NCI-H1105 treated with DMSO at 0.1 percent for 48 hours (cell line): ENCODE measurements at regions not wholly inside any gene's neighbourhood (a gene's known extent, or its start where the extent isn't known, plus 50 kb on each side); places are given as distances from the start of the nearest gene placed in this dataset.
"Not testable (repeated sequence)": the region's sequence is repeated elsewhere in the genome, so short reads cannot be mapped to it uniquely, and the experiment has no call there.

Experiments used
- DNase-seq: peaks from one replicate; lab custom pipeline; 2025; lab: John Stamatoyannopoulos, UW

- not testable (repeated sequence) for DNase-seq
Observed at GRCh38 chr19:56980326-56980725, 139.5 kb upstream of the USP29 start.

GRCh38 chr19:56980906-56981305 is 138.9 kb upstream of the USP29 start:
- DNase-seq: no peak

GRCh38 chr19:56981440-56981839 is 138.3 kb upstream of the USP29 start:
- not testable (repeated sequence) for DNase-seq

DNA sequence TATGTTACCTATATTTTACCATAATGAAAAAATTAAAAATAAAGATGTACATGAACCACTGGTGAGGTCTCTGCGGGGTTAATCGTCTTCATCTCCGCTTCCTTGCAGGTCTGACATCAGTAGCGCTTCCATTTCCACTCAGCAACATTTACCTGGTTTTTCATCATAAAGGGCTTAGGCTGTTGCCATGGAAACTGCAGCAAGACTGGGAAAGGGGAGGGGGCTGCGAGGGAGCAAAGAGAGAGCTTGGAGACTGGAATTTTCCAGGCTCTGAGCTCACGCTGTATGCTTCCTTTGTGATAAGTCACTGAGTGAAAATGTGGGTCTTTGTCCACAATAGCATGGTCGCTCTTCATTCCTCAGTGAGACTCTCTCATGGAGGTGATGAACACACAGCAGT is 136.6 kb upstream of the USP29 start:
- DNase-seq: no peak

DNA sequence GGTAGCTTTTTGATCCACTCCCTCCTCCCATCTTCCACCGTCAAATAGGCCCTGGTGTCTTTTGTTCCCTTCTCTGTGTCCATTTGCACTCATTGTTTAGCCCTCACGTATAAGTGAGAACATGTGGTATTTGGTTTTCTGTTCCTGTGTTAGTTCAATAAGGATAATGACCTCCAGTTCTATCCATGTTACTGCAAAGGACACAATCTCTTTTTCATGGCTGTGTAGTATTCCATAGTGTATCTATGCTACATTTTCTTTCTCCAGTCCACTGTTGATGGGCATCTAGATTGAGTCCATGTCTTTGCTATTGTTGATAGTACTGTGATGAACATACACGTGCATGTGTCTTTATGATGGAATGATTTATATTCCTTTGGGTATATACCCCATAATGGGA is 136.0 kb upstream of the USP29 start:
- no peak for DNase-seq

- no peak for DNase-seq
Observed at GRCh38 chr19:56986386-56986785, 133.4 kb upstream of the USP29 start.

DNA sequence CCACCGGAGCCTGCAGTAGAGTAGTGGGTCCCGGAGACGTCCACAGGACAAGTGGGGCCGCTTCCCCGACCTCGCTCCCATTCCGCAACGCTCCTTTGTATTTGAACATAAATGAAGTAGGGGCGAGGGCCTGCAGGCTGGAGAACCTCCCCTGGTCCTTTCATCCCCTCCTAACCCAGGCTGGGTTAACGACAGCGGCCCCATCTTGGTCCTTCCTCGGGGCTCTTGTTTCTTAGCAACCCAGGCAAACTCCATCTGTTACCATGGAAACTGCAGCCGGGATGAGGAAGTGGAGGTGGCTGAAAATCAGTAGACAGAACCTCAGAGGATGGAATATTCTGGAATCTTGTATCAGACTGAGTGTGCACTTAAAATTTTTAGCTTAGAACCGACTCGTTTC is 132.6 kb upstream of the USP29 start:
- DNase-seq: no peak

GRCh38 chr19:56988299-56988698 is 131.5 kb upstream of the USP29 start:
- DNase-seq: no peak

GRCh38 chr19:56991912-56992311 is 127.9 kb upstream of the USP29 start:
- no peak for DNase-seq

GRCh38 chr19:56993851-56994250 is 125.9 kb upstream of the USP29 start:
- DNase-seq: no peak

- no peak for DNase-seq
Observed at GRCh38 chr19:56994251-56995017, 125.4 kb upstream of the USP29 start.

GRCh38 chr19:56995303-56995702 is 124.5 kb upstream of the USP29 start:
- no peak for DNase-seq

- DNase-seq: no peak
Observed at GRCh38 chr19:57002195-57002601, 117.6 kb upstream of the USP29 start.

GRCh38 chr19:57002710-57003109 is 117.1 kb upstream of the USP29 start:
- DNase-seq: no peak

DNA sequence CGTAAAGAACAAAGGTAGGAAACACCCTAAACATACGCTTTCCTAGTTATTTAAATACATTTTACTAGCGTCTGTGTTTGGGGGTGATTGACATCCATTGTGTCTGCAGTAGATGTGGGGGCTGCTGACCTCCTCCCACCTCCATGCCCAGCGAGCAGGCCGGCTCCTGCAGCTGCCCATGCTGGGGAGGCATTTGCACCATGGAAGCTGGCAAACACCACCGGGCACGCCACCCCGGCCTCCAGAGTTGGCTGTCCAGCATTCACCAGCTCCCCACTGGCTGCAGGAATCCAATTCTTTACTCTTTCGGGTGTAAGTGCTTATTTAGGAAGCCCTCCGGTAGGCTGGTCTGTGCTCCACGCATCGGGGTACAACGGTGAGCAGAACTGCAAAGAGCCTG is 115.4 kb upstream of the USP29 start:
- no peak for DNase-seq

DNA sequence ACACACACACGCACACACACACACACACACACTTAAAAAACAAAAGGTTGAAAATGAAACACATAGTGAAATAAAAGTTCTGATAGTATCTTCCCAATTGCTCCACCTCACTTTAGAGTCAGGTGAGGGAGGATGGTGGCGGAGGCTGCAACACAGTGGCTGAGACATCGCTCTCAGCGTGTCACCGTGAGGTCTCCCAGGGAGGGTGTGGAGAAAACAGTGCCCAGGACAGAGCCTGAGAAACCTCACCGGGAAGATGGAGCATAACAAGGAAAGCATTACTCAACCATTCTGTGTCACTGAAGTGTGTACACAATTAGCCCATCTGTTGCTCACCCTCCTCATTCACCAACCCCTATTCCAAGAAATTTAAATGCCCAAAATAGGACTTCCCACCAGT is 111.4 kb upstream of the USP29 start:
- DNase-seq: no peak

DNA sequence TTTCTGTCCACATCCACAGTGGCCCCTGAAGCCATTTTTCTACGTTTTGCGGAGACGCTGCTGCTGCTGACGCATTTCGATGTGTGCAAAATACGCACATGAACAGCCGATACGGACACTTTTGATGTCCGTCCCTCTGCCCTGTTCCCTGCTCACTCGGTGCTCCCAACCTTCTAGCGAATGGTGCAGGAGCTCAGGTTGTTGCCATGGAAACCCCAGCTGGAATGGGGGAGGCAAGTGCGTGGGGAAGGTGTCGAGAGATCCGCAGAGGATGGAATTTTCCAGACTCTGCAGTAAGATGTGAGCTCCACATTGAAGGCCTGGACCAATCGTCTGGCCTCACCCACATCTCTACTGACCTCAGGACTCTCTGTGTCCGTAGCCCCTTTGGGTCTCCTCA is 109.2 kb upstream of the USP29 start:
- no peak for DNase-seq

DNA sequence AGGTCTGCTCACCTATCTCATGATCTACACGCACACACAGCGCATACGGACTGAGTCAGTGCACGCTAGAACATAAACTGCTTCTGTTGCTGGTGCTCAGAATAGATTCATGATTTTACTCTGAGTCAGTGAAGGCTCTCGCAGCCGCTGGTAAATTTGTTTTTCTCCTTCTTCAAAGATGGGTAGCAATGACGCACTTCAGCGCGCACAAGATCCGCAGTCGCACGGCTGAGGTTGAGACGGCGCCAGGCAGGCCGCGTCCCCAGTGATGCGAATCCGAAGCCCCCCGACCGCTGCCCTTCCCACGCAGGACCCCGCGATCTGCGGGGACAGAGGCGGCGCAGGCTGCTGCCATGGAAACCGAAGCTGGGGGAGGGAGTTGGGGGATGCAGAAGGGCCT is 103.7 kb upstream of the USP29 start:
- DNase-seq: no peak

GRCh38 chr19:57016491-57016890 is 103.3 kb upstream of the USP29 start:
- DNase-seq: no peak

DNA sequence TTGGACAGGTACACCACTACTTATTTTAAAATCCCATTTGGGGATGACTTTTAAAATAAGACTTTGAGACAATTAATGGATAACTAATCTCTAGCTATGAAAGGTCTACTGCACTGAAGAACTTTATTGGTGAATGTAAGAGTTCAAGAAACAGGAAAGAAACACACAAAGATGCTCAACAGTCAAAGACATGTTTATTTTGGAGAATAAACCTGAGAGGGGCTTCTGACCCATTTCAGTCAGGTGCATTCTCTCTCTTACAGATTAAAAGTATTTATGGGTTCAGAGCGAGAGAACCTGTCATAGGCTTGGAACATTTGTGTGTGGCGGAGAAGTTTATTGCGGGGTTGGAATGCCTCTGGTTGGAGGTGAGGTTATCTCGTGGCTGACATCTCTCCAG is 94.3 kb upstream of the USP29 start:
- no peak for DNase-seq

- DNase-seq: no peak
Observed at GRCh38 chr19:57026476-57026875, 93.3 kb upstream of the USP29 start.

DNA sequence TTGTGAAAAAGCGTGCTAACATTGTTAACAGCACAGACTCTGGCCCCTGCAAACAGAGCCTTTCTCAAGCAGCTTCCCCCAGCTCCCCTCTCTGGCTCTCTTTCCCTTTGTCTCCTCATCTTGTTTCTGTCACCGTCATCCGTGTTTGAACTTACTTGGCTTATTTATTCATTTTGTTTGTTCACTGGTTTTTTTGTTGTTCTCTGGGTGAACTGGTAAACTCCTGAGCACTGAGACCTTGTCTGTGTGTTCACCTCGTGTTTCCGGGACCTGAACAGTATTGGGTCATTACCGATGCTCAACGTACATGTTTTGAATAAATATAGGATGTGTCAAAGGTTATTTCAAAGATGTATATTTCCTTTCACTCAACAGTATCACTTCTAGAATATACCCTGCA is 92.4 kb upstream of the USP29 start:
- no peak for DNase-seq

- DNase-seq: no peak
Observed at GRCh38 chr19:57028804-57029525, 90.8 kb upstream of the USP29 start.

DNA sequence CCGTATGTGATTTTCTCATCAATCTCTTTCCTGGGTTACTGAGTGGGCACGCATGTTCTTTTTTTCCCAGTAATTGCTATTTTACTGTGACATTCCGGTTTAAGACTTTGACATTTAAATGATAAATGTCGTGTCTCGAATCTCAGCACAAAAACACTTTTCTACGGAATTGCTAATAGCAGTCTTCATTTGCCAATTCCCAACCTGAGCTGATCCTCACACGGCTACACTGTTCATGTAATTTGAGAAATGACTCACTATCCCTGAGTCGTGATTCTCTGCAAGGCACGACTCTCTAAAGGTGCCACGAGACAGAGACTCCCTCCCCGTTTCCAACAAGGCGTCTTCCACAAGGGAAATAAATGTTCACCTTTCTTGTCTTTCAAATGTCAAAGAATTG is 88.7 kb upstream of the USP29 start:
- no peak for DNase-seq
